GM23338 (cell line): ENCODE measurements at regions not wholly inside any gene's neighbourhood (a gene's known extent, or its start where the extent isn't known, plus 50 kb on each side); places are given as distances from the start of the nearest gene placed in this dataset.
"Not testable (repeated sequence)": the region's sequence is repeated elsewhere in the genome, so short reads cannot be mapped to it uniquely, and the experiment has no call there.

Experiments used
- ATAC-seq: fragments of 200-7000 bp; cut with Tn5 transposase; 3 replicates; pipeline ENCODE4 v1.9.1; 2020
- DNase-seq: peaks from one replicate; pipeline ENCODE4 v3.0.0-alpha.2; 2015; ENCODE audit warnings: low spot score
- H2AFZ ChIP-seq: fragments of 200-600 bp; sonication (generic); 2 replicates; pipeline ENCODE4 v1.8.0; 2016; ENCODE audit warnings: antibody characterized with exemption, mild to moderate bottlenecking, moderate library complexity
- H3F3A ChIP-seq: fragments of 200-600 bp; sonication (generic); replicated peaks from 2 replicates; pipeline ENCODE4 v1.8.0; 2017; ENCODE audit warnings: antibody characterized with exemption, mixed run types, low read depth
- H3K27ac ChIP-seq: fragments of 200-600 bp; sonication (generic); 2 replicates; pipeline ENCODE4 v1.6.1; 2016; ENCODE audit warnings: low read depth
- H3K27me3 ChIP-seq: fragments of 200-600 bp; sonication (generic); 2 replicates; pipeline ENCODE4 v1.8.0; 2016; ENCODE audit warnings: mild to moderate bottlenecking, mixed run types, moderate library complexity; ENCODE audit not compliant: insufficient read depth
- H3K36me3 ChIP-seq: fragments of 200-600 bp; sonication (generic); 2 replicates; pipeline ENCODE4 v1.8.0; 2016; ENCODE audit warnings: mild to moderate bottlenecking; ENCODE audit not compliant: insufficient read depth
- H3K4me1 ChIP-seq: fragments of 200-600 bp; sonication (generic); 2 replicates; pipeline ENCODE4 v1.8.0; 2016; ENCODE audit warnings: mild to moderate bottlenecking, moderate library complexity; ENCODE audit not compliant: insufficient read depth
- H3K4me2 ChIP-seq: fragments of 200-600 bp; sonication (generic); 2 replicates; pipeline ENCODE4 v1.7.1; 2017; ENCODE audit warnings: mixed run types
- H3K4me3 ChIP-seq: fragments of 200-600 bp; sonication (generic); 2 replicates; pipeline ENCODE4 v1.6.1; 2016; ENCODE audit warnings: mixed run types
- H3K79me2 ChIP-seq: fragments of 200-600 bp; sonication (generic); replicated peaks from 2 replicates; pipeline ENCODE4 v1.8.0; 2017; ENCODE audit warnings: mild to moderate bottlenecking; ENCODE audit not compliant: insufficient read depth
- H3K9me2 ChIP-seq: fragments of 200-600 bp; sonication (generic); 2 replicates; pipeline ENCODE4 v1.8.0; 2017; ENCODE audit not compliant: insufficient read depth
- H4K20me1 ChIP-seq: fragments of 200-600 bp; sonication (generic); replicated peaks from 2 replicates; pipeline ENCODE4 v1.8.0; 2017; ENCODE audit warnings: mild to moderate bottlenecking; ENCODE audit not compliant: insufficient read depth
- H3K27ac Mint-ChIP-seq: 2 replicates; pipeline ENCODE4 v1.8.0; 2020; ENCODE audit warnings: inconsistent platforms, mild to moderate bottlenecking, moderate library complexity, mixed read lengths
- H3K27me3 Mint-ChIP-seq: 3 replicates; pipeline ENCODE4 v1.8.0; 2022; ENCODE audit warnings: low read depth, mild to moderate bottlenecking, moderate library complexity, mixed read lengths, inconsistent platforms; ENCODE audit not compliant: insufficient read depth, poor library complexity
- H3K36me3 Mint-ChIP-seq: 3 replicates; pipeline ENCODE4 v1.8.0; 2021; ENCODE audit warnings: low read depth, mild to moderate bottlenecking, inconsistent platforms, moderate library complexity, mixed read lengths
- H3K4me1 Mint-ChIP-seq: 3 replicates; pipeline ENCODE4 v1.8.0; 2020; ENCODE audit warnings: mild to moderate bottlenecking, inconsistent platforms, mixed read lengths
- H3K4me3 Mint-ChIP-seq: 3 replicates; pipeline ENCODE4 v1.8.0; 2021; ENCODE audit warnings: moderate library complexity, mild to moderate bottlenecking, inconsistent platforms, mixed read lengths
- H3K9me3 Mint-ChIP-seq: 3 replicates; pipeline ENCODE4 v1.8.0; 2020; ENCODE audit warnings: moderate library complexity, mild to moderate bottlenecking, inconsistent platforms, mixed read lengths

DNA sequence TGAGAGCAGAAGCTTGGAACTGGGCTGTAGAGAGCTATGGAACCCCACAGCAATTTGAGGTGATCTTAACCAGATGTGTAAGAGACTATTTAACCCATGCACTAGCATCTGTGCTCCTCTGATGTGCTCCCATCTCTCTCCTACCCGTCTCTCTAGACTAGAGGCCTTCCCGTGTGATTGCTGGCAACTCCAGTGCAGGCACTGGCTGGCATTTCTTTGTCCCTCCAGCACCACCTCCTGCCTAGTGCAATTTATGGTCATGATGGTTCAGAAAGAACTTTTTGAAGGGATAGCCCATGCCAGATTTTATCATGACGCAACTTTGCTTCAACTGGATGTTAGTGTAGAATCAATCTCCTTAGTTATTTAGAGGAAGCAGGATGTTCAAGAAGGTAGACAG lies 193.0 kb downstream of the BCL2L11 start:
- not testable (repeated sequence) for H3K9me2 ChIP-seq, H3K4me2 ChIP-seq, H3K79me2 ChIP-seq, H3K9me3 Mint-ChIP-seq, DNase-seq, H3K36me3 ChIP-seq, H3K27me3 Mint-ChIP-seq, H3K4me3 ChIP-seq, H3K4me1 ChIP-seq, H3K27me3 ChIP-seq, H3K4me3 Mint-ChIP-seq, H3F3A ChIP-seq, ATAC-seq, H3K27ac Mint-ChIP-seq, H3K36me3 Mint-ChIP-seq, H2AFZ ChIP-seq, H3K4me1 Mint-ChIP-seq, H3K27ac ChIP-seq, H4K20me1 ChIP-seq

- H2AFZ ChIP-seq, H3K79me2 ChIP-seq, H3K9me3 Mint-ChIP-seq, ATAC-seq, H3K4me3 ChIP-seq, H3K4me3 Mint-ChIP-seq, H3K36me3 Mint-ChIP-seq, H3K27me3 ChIP-seq, H3K36me3 ChIP-seq, H3K9me2 ChIP-seq, H3K4me1 Mint-ChIP-seq, H3K4me2 ChIP-seq, H3F3A ChIP-seq, H3K4me1 ChIP-seq, DNase-seq, H3K27ac ChIP-seq, H3K27me3 Mint-ChIP-seq, H4K20me1 ChIP-seq, H3K27ac Mint-ChIP-seq: not testable (repeated sequence)
These were observed 194.6 kb downstream of the BCL2L11 start for GRCh38 chr2:111315188-111315917.

DNA sequence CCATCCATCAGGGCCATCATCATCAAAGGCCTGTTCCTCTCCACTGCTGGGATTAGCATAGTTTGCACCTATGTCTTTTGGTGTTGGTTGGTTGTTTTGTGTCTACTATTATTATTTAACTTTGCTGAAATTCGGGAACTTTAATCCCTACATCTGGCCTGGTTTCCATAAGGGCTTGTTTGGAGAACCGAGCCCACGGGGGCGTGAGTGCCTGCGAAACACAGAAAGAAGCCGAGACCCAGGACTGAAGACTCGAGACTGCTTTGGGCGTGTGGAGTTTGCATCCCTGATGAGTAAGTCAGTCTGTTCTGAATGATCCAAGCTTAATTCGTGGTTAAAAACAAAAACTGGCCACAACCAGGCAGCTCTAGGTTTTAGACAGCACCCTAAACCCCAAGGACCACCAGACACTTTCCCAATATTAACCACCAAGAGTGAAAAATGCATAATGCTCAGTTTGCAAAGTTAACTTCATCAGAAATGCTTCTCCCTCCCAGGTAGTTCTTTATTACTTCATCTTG lies 195.6 kb downstream of the BCL2L11 start:
- not testable (repeated sequence) for H3K27ac Mint-ChIP-seq, H3K4me3 ChIP-seq, H3K36me3 ChIP-seq, ATAC-seq, H3K27me3 ChIP-seq, H3K79me2 ChIP-seq, H3K9me3 Mint-ChIP-seq, H3K4me3 Mint-ChIP-seq, H3K4me2 ChIP-seq, H3K9me2 ChIP-seq, H4K20me1 ChIP-seq, H3K4me1 Mint-ChIP-seq, DNase-seq, H3K4me1 ChIP-seq, H3K27me3 Mint-ChIP-seq, H3F3A ChIP-seq, H3K36me3 Mint-ChIP-seq, H2AFZ ChIP-seq, H3K27ac ChIP-seq

DNA sequence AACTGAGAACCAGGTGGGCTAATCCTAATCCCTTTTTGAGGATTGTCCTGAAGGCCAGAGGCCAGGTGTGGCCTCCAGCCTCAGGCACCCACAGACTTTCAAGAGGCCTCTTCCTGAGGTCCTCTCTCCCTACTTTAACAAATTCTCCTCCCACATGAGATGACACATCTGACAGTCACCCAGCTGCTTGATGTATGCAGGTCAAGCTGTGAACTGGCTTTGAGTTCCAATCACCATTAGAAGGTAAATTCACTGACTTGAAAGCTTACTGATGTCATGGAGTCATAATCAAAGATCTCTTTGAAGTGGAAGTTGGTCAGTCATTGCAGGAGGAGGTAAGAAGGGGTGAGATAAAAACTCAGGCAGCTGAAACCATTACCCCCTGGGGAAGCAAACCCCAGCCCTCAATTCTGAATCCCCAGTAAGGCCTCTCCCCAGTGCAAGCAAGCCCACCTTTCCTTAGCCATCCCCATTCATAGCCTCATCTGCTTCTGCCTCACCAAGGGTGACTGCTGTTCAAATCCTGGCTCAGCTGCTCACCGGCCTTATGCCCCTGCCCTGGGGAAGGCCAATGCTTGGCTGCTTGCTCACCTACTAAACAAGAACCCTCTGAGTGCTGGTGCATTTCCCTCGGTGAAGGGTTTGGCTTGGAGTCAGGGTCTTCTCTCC lies 196.3 kb downstream of the BCL2L11 start:
- not testable (repeated sequence) for H3K36me3 Mint-ChIP-seq, H3K4me1 Mint-ChIP-seq, H3K79me2 ChIP-seq, H3K27ac ChIP-seq, DNase-seq, H3K4me3 Mint-ChIP-seq, H3K4me1 ChIP-seq, H2AFZ ChIP-seq, H3K4me2 ChIP-seq, H3K36me3 ChIP-seq, H3K9me3 Mint-ChIP-seq, H3K27ac Mint-ChIP-seq, H3K4me3 ChIP-seq, ATAC-seq, H3F3A ChIP-seq, H3K27me3 Mint-ChIP-seq, H3K27me3 ChIP-seq, H3K9me2 ChIP-seq, H4K20me1 ChIP-seq

DNA sequence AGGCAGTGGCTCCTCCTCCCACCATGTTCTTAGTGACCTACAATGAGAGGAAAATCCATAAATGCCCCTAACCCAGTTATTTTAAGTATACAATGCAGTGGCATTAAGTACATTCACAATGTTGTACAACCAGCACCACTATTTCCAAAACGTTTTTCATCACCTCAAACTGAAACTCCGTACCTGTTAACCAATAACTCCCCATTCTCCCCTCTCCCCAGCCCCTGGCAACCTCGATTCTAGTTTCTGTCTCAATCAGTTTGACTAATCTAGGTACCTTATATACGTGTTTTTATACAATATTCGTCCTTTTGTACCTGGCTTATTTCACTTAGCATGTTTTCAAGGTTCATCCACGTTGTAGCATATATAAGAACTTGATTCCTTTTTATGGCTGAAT lies 198.8 kb downstream of the BCL2L11 start:
- H3F3A ChIP-seq, H2AFZ ChIP-seq, H3K9me2 ChIP-seq, H3K9me3 Mint-ChIP-seq, H3K4me1 Mint-ChIP-seq, H3K27me3 Mint-ChIP-seq, H3K27ac Mint-ChIP-seq, H3K27ac ChIP-seq, H3K4me2 ChIP-seq, H3K36me3 ChIP-seq, H3K27me3 ChIP-seq, H3K4me3 ChIP-seq, H3K4me3 Mint-ChIP-seq, H3K79me2 ChIP-seq, H3K36me3 Mint-ChIP-seq, ATAC-seq, H3K4me1 ChIP-seq, H4K20me1 ChIP-seq, DNase-seq: not testable (repeated sequence)
